Upper lobe of left lung (tissue), 4 donors: ENCODE measurements at regions not wholly inside any gene's neighbourhood (a gene's known extent, or its start where the extent isn't known, plus 50 kb on each side); places are given as distances from the start of the nearest gene placed in this dataset.

Source experiments
- CTCF ChIP-seq, 6 experiments: fragments of 450-650 bp in 4 of 6; fragments of 200-600 bp in 2 of 6; sonication (generic) in 2 of 6; IDR thresholded peaks; one replicate each; pipeline ENCODE4 v1.5.1; 2016 to 2019; ENCODE audit warnings: antibody characterized with exemption in 6 of 6
- EP300 ChIP-seq, 4 donors: sonication (generic); formaldehyde crosslinking; IDR thresholded peaks; one replicate each; pipeline ENCODE4 v1.5.1; 2017; ENCODE audit warnings: antibody characterized with exemption in 4 of 4, control low read depth in 2 of 4
- POLR2A ChIP-seq, 4 donors: fragments of 450-650 bp; IDR thresholded peaks; one replicate each; pipeline ENCODE4 v1.5.1; 2016 to 2017; ENCODE audit warnings: antibody characterized with exemption in 4 of 4, mild to moderate bottlenecking in 2 of 4
- POLR2AphosphoS5 ChIP-seq, 2 donors: sonication (generic); formaldehyde crosslinking; IDR thresholded peaks; one replicate each; pipeline ENCODE4 v1.5.1; 2017; ENCODE audit warnings: antibody characterized with exemption in 2 of 2

- no peak for TF ChIP-seq EP300 (IDR thresholded peaks at IDR 0.05)
- no peak for TF ChIP-seq CTCF (IDR thresholded peaks at IDR 0.05)
- TF ChIP-seq POLR2A (IDR thresholded peaks at IDR 0.05): no peak
- TF ChIP-seq POLR2AphosphoS5 (IDR thresholded peaks at IDR 0.05): no peak
Measured at GRCh38 chr5:145316282-145316681, 518.9 kb downstream of the PRELID2 start.
